ENCODE measurements at regions not wholly inside any gene's neighbourhood (a gene's known extent, or its start where the extent isn't known, plus 50 kb on each side); places are given as distances from the start of the nearest gene placed in this dataset.
"Not testable (repeated sequence)": the region's sequence is repeated elsewhere in the genome, so short reads cannot be mapped to it uniquely, and the experiment has no call there.

DNA sequence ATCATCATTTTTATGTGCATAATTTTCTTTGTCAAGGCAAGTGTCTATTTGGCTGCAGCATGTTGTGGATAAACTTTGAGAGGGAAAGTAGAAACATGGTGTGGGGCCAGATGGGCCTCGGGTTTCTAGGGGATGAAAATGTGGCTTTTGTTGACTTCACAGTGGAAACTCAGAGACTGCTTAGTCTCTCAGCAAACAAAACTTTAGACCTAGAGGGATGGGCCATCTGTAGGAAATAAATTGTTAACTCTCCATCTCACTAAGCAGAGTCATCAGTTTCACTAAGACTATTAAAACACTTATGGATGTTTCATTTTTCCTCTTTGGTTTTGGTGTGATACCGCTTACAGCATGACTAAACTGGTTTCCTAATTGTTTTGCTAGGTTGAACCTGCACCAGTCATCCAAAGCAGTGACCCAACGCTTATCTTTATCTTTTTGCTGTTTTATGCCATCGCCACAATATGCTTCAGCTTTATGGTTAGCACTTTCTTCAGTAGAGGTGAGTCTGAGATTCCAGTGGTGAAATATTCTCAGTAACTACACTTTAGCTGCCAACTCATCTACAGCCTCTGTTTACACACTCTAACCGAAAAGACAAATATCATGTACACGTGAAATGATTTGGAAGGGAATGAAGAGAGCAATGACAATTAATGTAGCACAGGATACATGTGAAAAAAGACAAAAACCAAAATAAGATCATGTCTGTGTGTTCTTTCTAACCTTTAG is 60.6 kb upstream of the CRYM start:
- TF ChIP-seq CTCF (IDR thresholded peaks at IDR 0.05) = no peak
- no peak overlapping the region for H3K4me3 ChIP-seq
- no peaks in the 10 kb centered on the region for H3K4me1 ChIP-seq (ENCODE audit: low read depth)
- intact Hi-C loops (cut with DNase I, micrococcal nuclease) = no loop called here
- H3K36me3 ChIP-seq (ENCODE audit: low read depth) = no peaks in the 10 kb centered on the region
- no peaks in the 10 kb centered on the region for H3K9me3 ChIP-seq
- peak; percentile 49 for ATAC-seq
- no peak for DNase-seq

- Histone ChIP-seq H3K4me3 (no peak overlapping the region), H3K9me3 (no peaks in the 10 kb centered on the region), H3K4me1 (ENCODE audit: low read depth) (no peaks in the 10 kb centered on the region), H3K36me3 (ENCODE audit: low read depth) (no peaks in the 10 kb centered on the region)
- TF ChIP-seq CTCF (IDR thresholded peaks at IDR 0.05) = no peak
- DNase-seq (no peak), ATAC-seq (no peak)
- intact Hi-C loops (cut with DNase I, micrococcal nuclease) = no loop called here
Observed at GRCh38 chr16:21336231-21336630, 58.1 kb upstream of the CRYM start.

- H3K4me3 ChIP-seq; DNase-seq; ATAC-seq; H3K4me1 ChIP-seq (ENCODE audit: low read depth); H3K9me3 ChIP-seq; intact Hi-C loops (cut with DNase I, micrococcal nuclease); H3K36me3 ChIP-seq (ENCODE audit: low read depth): not testable (repeated sequence)
Observed at GRCh38 chr16:21334188-21335146, 56.4 kb upstream of the CRYM start.

GRCh38 chr16:21333683-21334082 is 55.6 kb upstream of the CRYM start:
- H3K4me3 ChIP-seq; ATAC-seq; DNase-seq; H3K4me1 ChIP-seq (ENCODE audit: low read depth); intact Hi-C loops (cut with DNase I, micrococcal nuclease); H3K36me3 ChIP-seq (ENCODE audit: low read depth); H3K9me3 ChIP-seq: not testable (repeated sequence)
